Endodermal cell (in vitro differentiated cells): ENCODE measurements at regions not wholly inside any gene's neighbourhood (a gene's known extent, or its start where the extent isn't known, plus 50 kb on each side); places are given as distances from the start of the nearest gene placed in this dataset.

ENCODE experiments used
- DNase-seq: peaks from one replicate; pipeline ENCODE4 v3.0.0-alpha.2; 2017
- H3K27ac ChIP-seq: 2 replicates; pipeline ENCODE4 v1.5.1; 2013; ENCODE audit warnings: mild to moderate bottlenecking, low read depth, low read length, moderate library complexity
- H3K27me3 ChIP-seq: 2 replicates; pipeline ENCODE4 v1.6.1; 2013; ENCODE audit warnings: mild to moderate bottlenecking, low read length, moderate library complexity; ENCODE audit not compliant: insufficient read depth, control insufficient read depth, poor library complexity, severe bottlenecking
- H3K36me3 ChIP-seq: 2 replicates; pipeline ENCODE4 v1.7.0; 2013; ENCODE audit warnings: mild to moderate bottlenecking, low read length, moderate library complexity; ENCODE audit not compliant: control insufficient read depth, insufficient read depth
- H3K4me1 ChIP-seq: one replicate; pipeline ENCODE4 v1.7.0; 2013; ENCODE audit warnings: low read length; ENCODE audit not compliant: control insufficient read depth, insufficient read depth
- H3K4me3 ChIP-seq: 2 replicates; pipeline ENCODE4 v1.5.1; 2013; ENCODE audit warnings: mild to moderate bottlenecking, low read length, moderate library complexity
- H3K9ac ChIP-seq: 2 replicates; pipeline ENCODE4 v1.6.1; 2013; ENCODE audit warnings: mild to moderate bottlenecking, low read length, moderate library complexity; ENCODE audit not compliant: poor library complexity, severe bottlenecking; ENCODE audit errors: extremely low read depth
- H3K9me3 ChIP-seq: 2 replicates; pipeline ENCODE4 v1.6.1; 2013; ENCODE audit warnings: mild to moderate bottlenecking, low read length, moderate library complexity; ENCODE audit not compliant: control insufficient read depth
- H3K27ac Mint-ChIP-seq: 2 replicates; pipeline ENCODE4 v1.8.0; 2020; ENCODE audit warnings: mixed read lengths
- H3K27me3 Mint-ChIP-seq: 2 replicates; pipeline ENCODE4 v1.8.0; 2021; ENCODE audit warnings: mild to moderate bottlenecking, mixed read lengths; ENCODE audit not compliant: insufficient read depth
- H3K36me3 Mint-ChIP-seq: 2 replicates; pipeline ENCODE4 v1.8.0; 2020; ENCODE audit warnings: low read depth, mixed read lengths
- H3K4me1 Mint-ChIP-seq: 2 replicates; pipeline ENCODE4 v1.8.0; 2020; ENCODE audit warnings: mixed read lengths
- H3K4me3 Mint-ChIP-seq: 2 replicates; pipeline ENCODE4 v1.8.0; 2020; ENCODE audit warnings: mild to moderate bottlenecking, moderate library complexity, mixed read lengths
- H3K9me3 Mint-ChIP-seq: 2 replicates; pipeline ENCODE4 v1.8.0; 2020; ENCODE audit warnings: mild to moderate bottlenecking, mixed read lengths
- WGBS, 2 experiments: methylation state at CpG; one replicate each; pipeline versions ENCODE4 v1.1.5 to v1.1.7; 2013; ENCODE audit warnings: missing lambda C conversion rate in 2 of 2, mixed read lengths in 1 of 2; ENCODE audit not compliant: insufficient coverage in 1 of 2, insufficient read length in 1 of 2; 5-methylcytosine and 5-hydroxymethylcytosine counted together
- TF ChIP-seq, protein P1 (sequence below): fragments of 200-600 bp; sonication (generic); conservative IDR thresholded peaks from 2 replicates; pipeline ENCODE4 v1.5.0; 2021; ENCODE audit warnings: antibody characterized with exemption, mild to moderate bottlenecking

DNA sequence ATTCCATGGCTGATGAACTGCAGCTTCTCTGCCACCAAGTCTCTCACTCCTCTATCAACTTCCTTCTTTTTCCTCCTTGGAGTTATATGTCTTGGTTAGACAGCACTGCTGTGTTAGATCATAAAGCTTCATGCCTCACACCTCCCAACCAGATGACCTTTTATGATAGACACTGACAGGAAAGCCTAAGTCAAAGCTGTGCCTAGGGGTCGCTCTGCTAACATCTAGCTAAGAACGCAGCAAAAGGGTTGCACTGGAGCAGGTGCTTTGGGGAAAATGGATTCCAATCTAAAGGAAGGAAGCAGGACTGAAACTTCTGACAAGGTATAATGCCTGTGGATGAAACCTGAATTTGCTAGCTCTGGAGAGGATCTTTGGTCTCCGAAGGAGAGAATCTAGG lies 509.7 kb downstream of the SMARCA1 start:
- Histone ChIP-seq H3K9me3 (no peaks in the 10 kb centered on the region), H3K27ac (no peak overlapping the region), H3K27me3 (no peaks in the 10 kb centered on the region), H3K4me3 (no peak overlapping the region), H3K36me3 (no peaks in the 10 kb centered on the region), H3K9ac (no peak overlapping the region), H3K4me1 (no peaks in the 10 kb centered on the region)
- Mint-ChIP-seq H3K4me3 (no peak overlapping the region), H3K27ac (no peak overlapping the region), H3K9me3 (no peaks in the 10 kb centered on the region), H3K36me3 (no peaks in the 10 kb centered on the region), H3K4me1 (peaks cover 32% of the 10 kb centered on the region), H3K27me3 (no peaks in the 10 kb centered on the region)
- DNase-seq: peak; percentile 76
- 65% methylated on average over 3 of the region's 3 CpGs; no CpG with 5 or more reads in 1 of the 2 experiments for WGBS, 2 experiments
- TF ChIP-seq, protein P1, sequence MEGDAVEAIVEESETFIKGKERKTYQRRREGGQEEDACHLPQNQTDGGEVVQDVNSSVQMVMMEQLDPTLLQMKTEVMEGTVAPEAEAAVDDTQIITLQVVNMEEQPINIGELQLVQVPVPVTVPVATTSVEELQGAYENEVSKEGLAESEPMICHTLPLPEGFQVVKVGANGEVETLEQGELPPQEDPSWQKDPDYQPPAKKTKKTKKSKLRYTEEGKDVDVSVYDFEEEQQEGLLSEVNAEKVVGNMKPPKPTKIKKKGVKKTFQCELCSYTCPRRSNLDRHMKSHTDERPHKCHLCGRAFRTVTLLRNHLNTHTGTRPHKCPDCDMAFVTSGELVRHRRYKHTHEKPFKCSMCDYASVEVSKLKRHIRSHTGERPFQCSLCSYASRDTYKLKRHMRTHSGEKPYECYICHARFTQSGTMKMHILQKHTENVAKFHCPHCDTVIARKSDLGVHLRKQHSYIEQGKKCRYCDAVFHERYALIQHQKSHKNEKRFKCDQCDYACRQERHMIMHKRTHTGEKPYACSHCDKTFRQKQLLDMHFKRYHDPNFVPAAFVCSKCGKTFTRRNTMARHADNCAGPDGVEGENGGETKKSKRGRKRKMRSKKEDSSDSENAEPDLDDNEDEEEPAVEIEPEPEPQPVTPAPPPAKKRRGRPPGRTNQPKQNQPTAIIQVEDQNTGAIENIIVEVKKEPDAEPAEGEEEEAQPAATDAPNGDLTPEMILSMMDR: peak; percentile 71

DNA sequence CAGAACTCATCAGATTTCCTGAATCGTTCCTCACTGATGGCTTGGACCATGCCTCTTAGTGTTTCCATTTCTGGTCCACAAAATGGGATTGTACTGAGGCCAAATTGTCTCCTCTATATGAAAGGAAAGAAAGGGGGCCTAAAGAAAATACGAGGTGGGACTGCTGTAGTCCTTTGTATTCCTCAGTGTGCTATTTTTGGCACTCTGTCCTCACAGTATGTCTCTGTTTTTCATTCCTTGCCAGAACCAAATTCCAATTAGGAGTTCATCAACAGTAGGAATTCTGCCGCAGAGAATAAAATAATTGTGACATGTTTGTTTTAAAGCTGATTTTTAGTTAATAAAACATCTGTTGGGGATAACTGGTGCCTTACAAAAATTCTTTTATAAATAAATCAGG lies 515.7 kb downstream of the SMARCA1 start:
- TF ChIP-seq, protein P1: no peak
- Mint-ChIP-seq H3K4me1 (peaks cover 26% of the 10 kb centered on the region), H3K4me3 (no peak overlapping the region), H3K27me3 (no peaks in the 10 kb centered on the region), H3K36me3 (no peaks in the 10 kb centered on the region), H3K9me3 (no peaks in the 10 kb centered on the region), H3K27ac (no peak overlapping the region)
- no peaks in the 10 kb centered on the region for H3K27me3 ChIP-seq
- no peaks in the 10 kb centered on the region for H3K9me3 ChIP-seq
- H3K36me3 ChIP-seq: no peaks in the 10 kb centered on the region
- no peak overlapping the region for H3K27ac ChIP-seq
- no peak overlapping the region for H3K9ac ChIP-seq
- no peak overlapping the region for H3K4me3 ChIP-seq
- H3K4me1 ChIP-seq: no peaks in the 10 kb centered on the region
- WGBS, 2 experiments: 97% methylated on average over 3 of the region's 3 CpGs; no CpG with 5 or more reads in 1 of the 2 experiments
- no peak for DNase-seq

DNA sequence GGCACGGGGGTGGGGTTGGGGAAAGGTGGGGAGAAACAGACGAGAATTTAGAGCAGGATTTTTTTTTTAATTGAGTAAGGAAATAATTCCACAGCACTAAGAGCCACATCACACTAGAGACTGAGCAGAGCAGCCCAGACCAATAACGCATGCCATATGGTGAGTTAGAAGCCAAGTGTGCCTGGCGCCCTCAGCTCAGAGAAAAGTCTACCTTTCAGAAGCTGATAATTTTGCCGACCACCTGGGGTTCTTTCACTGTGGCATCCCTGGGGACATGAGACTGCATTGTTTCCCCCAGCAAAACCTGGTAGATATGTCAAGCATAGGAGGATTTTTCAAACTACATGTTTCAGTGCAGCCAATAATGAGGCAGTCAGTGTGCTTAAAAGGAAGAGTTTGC lies 516.8 kb downstream of the SMARCA1 start:
- 80% methylated on average over 4 of the region's 5 CpGs; no CpG with 5 or more reads in 1 of the 2 experiments for WGBS, 2 experiments
- DNase-seq: no peak

More for the DNA sequence above, 516.8 kb downstream of the SMARCA1 start:
- Histone ChIP-seq H3K4me3 (no peak overlapping the region), H3K9me3 (no peaks in the 10 kb centered on the region), H3K9ac (no peak overlapping the region), H3K4me1 (no peaks in the 10 kb centered on the region), H3K27ac (no peak overlapping the region), H3K36me3 (no peaks in the 10 kb centered on the region), H3K27me3 (no peaks in the 10 kb centered on the region)
- peak overlapping the region; percentile 48 for H3K27ac Mint-ChIP-seq
- no peak overlapping the region for H3K4me3 Mint-ChIP-seq
- no peaks in the 10 kb centered on the region for H3K27me3 Mint-ChIP-seq
- TF ChIP-seq, protein P1: no peak
- H3K4me1 Mint-ChIP-seq: peaks cover 26% of the 10 kb centered on the region
- no peaks in the 10 kb centered on the region for H3K36me3 Mint-ChIP-seq
- peaks cover 7% of the 10 kb centered on the region for H3K9me3 Mint-ChIP-seq
